ENCODE measurements at regions not wholly inside any gene's neighbourhood (a gene's known extent, or its start where the extent isn't known, plus 50 kb on each side); places are given as distances from the start of the nearest gene placed in this dataset.

DNA sequence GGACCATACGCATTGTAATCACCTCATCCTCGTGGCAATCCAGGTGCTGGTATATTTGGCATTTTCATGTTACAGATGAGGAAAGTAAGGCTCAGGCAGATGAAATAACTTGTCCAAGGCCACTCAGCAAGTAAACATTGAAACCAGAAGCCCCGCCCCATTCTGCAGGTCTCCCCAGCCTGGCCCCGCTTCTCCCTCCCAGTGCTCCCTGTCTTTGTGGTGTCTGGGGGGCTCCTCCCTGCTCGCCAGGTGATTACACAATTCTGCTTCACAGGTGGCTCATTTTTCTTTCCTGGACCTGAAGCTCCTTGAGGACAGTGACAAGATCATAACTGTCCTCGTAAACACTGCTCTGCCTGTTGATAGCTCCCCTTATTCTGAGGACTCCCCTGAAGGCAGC lies 531.5 kb upstream of the B3GAT1 start:
- TF ChIP-seq POLR2A (IDR thresholded peaks at IDR 0.05) (no peak), EP300 (IDR thresholded peaks at IDR 0.05) (no peak), POLR2AphosphoS5 (IDR thresholded peaks at IDR 0.05) (no peak)
- TF ChIP-seq, protein P1, sequence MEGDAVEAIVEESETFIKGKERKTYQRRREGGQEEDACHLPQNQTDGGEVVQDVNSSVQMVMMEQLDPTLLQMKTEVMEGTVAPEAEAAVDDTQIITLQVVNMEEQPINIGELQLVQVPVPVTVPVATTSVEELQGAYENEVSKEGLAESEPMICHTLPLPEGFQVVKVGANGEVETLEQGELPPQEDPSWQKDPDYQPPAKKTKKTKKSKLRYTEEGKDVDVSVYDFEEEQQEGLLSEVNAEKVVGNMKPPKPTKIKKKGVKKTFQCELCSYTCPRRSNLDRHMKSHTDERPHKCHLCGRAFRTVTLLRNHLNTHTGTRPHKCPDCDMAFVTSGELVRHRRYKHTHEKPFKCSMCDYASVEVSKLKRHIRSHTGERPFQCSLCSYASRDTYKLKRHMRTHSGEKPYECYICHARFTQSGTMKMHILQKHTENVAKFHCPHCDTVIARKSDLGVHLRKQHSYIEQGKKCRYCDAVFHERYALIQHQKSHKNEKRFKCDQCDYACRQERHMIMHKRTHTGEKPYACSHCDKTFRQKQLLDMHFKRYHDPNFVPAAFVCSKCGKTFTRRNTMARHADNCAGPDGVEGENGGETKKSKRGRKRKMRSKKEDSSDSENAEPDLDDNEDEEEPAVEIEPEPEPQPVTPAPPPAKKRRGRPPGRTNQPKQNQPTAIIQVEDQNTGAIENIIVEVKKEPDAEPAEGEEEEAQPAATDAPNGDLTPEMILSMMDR (IDR thresholded peaks at IDR 0.05), result no peak
